ENCODE measurements at regions not wholly inside any gene's neighbourhood (a gene's known extent, or its start where the extent isn't known, plus 50 kb on each side); places are given as distances from the start of the nearest gene placed in this dataset.
"Not testable (repeated sequence)": the region's sequence is repeated elsewhere in the genome, so short reads cannot be mapped to it uniquely, and the experiment has no call there.

DNA sequence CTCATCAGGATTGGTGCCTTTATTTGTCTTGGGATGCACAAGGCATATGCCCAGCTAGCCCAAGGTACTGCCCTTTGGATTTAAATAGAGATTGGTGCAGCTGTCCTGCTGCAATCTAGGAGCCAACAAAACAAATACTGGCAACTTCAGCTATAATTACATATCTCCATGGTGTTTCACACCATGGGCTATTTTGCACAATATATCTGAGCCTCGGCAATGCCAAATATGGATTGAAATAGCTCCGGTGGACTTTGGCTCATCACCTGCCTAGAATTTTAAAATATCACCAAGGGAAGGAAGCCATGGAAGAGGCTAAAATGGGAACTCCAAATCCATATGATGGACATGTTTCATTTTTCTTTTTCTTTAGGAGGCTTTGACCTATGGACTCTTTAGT, 367.8 kb upstream of the UMPS start:
- no peak for DNase-seq (ENCODE audit: low read depth in 2 of 2)
- TF ChIP-seq, protein P1, sequence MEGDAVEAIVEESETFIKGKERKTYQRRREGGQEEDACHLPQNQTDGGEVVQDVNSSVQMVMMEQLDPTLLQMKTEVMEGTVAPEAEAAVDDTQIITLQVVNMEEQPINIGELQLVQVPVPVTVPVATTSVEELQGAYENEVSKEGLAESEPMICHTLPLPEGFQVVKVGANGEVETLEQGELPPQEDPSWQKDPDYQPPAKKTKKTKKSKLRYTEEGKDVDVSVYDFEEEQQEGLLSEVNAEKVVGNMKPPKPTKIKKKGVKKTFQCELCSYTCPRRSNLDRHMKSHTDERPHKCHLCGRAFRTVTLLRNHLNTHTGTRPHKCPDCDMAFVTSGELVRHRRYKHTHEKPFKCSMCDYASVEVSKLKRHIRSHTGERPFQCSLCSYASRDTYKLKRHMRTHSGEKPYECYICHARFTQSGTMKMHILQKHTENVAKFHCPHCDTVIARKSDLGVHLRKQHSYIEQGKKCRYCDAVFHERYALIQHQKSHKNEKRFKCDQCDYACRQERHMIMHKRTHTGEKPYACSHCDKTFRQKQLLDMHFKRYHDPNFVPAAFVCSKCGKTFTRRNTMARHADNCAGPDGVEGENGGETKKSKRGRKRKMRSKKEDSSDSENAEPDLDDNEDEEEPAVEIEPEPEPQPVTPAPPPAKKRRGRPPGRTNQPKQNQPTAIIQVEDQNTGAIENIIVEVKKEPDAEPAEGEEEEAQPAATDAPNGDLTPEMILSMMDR (IDR thresholded peaks at IDR 0.05; ENCODE audit: low read depth, low read length): no peak
- H3K4me3 ChIP-seq (replicated peaks in 1 of 2; ENCODE audit: low read depth in 2 of 2, low read length in 2 of 2): no peak overlapping the region

DNA sequence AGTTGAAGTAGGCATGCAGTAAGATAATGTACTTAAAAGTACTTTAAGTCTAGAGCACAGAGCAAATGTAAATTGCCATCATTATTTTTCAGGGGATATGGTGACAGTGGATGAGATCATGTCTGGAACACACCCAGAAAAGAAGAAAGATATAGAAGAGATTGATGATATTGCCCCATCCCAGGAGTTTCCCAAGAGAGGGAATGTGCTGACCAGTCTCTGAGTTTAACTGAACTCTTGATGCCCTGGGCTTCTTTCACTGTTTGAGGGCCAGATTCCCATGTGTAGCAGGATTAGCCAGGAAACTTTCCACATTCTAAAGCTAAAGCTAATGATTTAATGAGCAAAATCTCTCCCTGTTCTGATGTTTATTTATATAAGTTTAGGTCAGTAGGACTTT, 366.8 kb upstream of the UMPS start:
- peak; percentile 45 to 58 for DNase-seq (ENCODE audit: low read depth in 2 of 2)
- TF ChIP-seq, protein P1 (IDR thresholded peaks at IDR 0.05; ENCODE audit: low read depth, low read length): no peak
- H3K4me3 ChIP-seq (replicated peaks in 1 of 2; ENCODE audit: low read depth in 2 of 2, low read length in 2 of 2): no peak overlapping the region

DNA sequence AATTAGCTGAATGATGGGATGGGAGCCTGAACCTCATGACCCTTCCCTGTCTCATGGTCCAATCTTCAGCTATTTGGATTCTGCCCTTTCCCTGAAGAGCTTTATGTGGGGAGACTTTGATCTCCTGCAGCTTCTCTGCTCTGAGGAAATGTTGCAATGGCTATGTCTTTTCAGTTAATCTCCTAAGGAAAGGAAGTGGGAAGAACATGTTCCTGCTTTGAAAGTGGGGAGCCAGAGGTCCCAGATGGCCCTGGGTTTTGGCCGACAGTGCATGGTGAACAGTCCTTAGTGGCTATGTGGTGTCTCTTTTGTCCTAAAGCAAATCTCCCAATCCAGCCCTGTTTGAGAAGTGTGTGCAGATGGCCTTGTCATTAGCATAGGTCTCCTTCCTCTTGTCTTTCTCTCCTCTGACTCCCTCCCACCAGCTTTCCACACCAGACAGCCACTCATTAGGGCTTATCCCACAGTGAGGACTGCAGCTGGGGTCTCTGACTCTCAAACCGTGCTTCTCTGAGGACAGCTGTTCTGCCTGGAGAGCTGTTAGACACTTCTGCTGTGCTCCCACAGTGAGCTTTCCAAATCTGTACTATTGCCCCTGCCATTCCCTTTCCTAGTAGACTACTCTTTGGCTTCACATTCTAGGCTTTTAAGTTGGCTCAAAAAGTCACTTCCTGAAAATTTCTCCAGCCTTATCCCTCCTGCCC, 365.8 kb upstream of the UMPS start:
- TF ChIP-seq, protein P1 (IDR thresholded peaks at IDR 0.05; ENCODE audit: low read depth, low read length): no peak
- no peak overlapping the region for H3K4me3 ChIP-seq (replicated peaks in 1 of 2; ENCODE audit: low read depth in 2 of 2, low read length in 2 of 2)
- no peak for DNase-seq (ENCODE audit: low read depth in 2 of 2)

DNA sequence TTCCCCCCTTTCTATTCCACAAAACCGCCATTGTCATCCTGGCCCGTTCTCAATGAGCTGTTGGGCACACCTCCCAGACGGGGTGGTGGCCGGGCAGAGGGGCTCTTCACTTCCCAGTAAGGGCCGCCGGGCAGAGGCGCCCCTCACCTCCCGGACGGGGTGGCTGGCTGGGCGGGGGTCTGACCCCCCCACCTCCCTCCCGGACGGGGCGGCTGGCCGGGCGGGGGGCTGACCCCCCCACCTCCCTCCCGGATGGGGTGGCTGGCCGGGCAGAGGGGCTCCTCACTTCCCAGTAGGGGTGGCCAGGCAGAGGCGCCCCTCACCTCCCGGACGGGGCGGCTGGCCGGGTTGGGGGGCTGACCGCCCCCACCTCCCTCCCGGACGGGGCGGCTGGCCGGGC, 363.6 kb upstream of the UMPS start:
- H3K4me3 ChIP-seq (replicated peaks in 1 of 2; ENCODE audit: low read depth in 2 of 2, low read length in 2 of 2); DNase-seq (ENCODE audit: low read depth in 2 of 2): not testable (repeated sequence)

- no peak for DNase-seq (ENCODE audit: low read depth in 2 of 2)
- TF ChIP-seq, protein P1 (IDR thresholded peaks at IDR 0.05; ENCODE audit: low read depth, low read length): no peak
Observed at GRCh38 chr3:124372775-124373174, 357.5 kb upstream of the UMPS start.

GRCh38 chr3:124373524-124373923, 356.7 kb upstream of the UMPS start:
- no peak overlapping the region for H3K4me3 ChIP-seq (replicated peaks in 1 of 2; ENCODE audit: low read depth in 2 of 2, low read length in 2 of 2)
- DNase-seq (ENCODE audit: low read depth in 2 of 2): no peak
- TF ChIP-seq, protein P1 (IDR thresholded peaks at IDR 0.05; ENCODE audit: low read depth, low read length): no peak

More at GRCh38 chr3:124372775-124373174, 357.5 kb upstream of the UMPS start:
- H3K4me3 ChIP-seq (replicated peaks in 1 of 2; ENCODE audit: low read depth in 2 of 2, low read length in 2 of 2): no peak overlapping the region

DNA sequence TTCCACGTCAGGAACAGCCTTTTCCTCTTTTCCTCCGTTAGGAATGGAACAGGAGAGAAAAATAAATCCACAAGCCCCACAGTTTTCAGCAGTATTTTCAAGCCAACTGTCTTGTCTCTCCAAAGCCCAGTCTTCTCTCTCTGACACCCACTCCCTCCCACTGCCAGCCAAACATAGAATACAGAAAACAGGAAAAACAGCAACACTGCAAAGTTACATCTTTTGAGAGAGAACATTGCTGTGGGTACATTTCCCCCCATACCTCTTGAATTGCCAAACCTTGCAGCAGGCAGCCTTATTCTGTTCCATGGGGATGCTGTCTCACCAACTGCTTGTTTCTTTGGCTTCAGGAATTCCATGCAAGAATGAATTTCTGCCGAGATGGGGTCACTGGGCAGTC, 355.7 kb upstream of the UMPS start:
- DNase-seq (ENCODE audit: low read depth in 2 of 2): no peak
- H3K4me3 ChIP-seq (replicated peaks in 1 of 2; ENCODE audit: low read depth in 2 of 2, low read length in 2 of 2): no peak overlapping the region
- TF ChIP-seq, protein P1 (IDR thresholded peaks at IDR 0.05; ENCODE audit: low read depth, low read length): no peak
